Esophagus muscularis mucosa (tissue), 4 donors: ENCODE measurements at regions not wholly inside any gene's neighbourhood (a gene's known extent, or its start where the extent isn't known, plus 50 kb on each side); places are given as distances from the start of the nearest gene placed in this dataset.

Experiments used
- DNase-seq: peaks from one replicate; pipeline ENCODE4 v3.0.0-alpha.2; 2017; ENCODE audit errors: extremely low spot score
- H3K27ac ChIP-seq, 4 donors: fragments of 200-600 bp; sonication (generic); replicated peaks in 1 of 4; 1 replicate in 3 of 4; 2 replicates in 1 of 4; pipeline ENCODE4 v1.5.1; 2016 to 2019; ENCODE audit warnings: mild to moderate bottlenecking in 1 of 4
- H3K27me3 ChIP-seq, 4 donors: fragments of 200-600 bp; sonication (generic); one replicate each; pipeline versions ENCODE4 v1.5.1 to v1.6.0; 2016 to 2019
- H3K36me3 ChIP-seq, 4 donors: fragments of 200-600 bp; sonication (generic); one replicate each; pipeline ENCODE4 v1.5.1; 2016 to 2019
- H3K4me1 ChIP-seq, 4 donors: fragments of 200-600 bp; sonication (generic); one replicate each; pipeline ENCODE4 v1.5.1; 2016 to 2019
- H3K4me3 ChIP-seq, 4 donors: fragments of 200-600 bp; sonication (generic); 1 replicate in 2 of 4; 2 replicates in 2 of 4; pipeline ENCODE4 v1.5.1; 2016 to 2019; ENCODE audit warnings: mild to moderate bottlenecking in 4 of 4, moderate library complexity in 1 of 4
- H3K9me3 ChIP-seq, 4 donors: fragments of 200-600 bp; sonication (generic); 1 replicate in 3 of 4; 2 replicates in 1 of 4; pipeline ENCODE4 v1.5.1; 2016 to 2019
- CTCF ChIP-seq, 3 experiments: fragments of 200-600 bp in 2 of 3; fragments of 450-650 bp in 1 of 3; sonication (generic) in 2 of 3; IDR thresholded peaks; one replicate each; pipeline ENCODE4 v1.5.1; 2017 to 2019; ENCODE audit warnings: antibody characterized with exemption in 3 of 3, mild to moderate bottlenecking in 2 of 3, moderate library complexity in 1 of 3
- EP300 ChIP-seq: sonication (generic); formaldehyde crosslinking; IDR thresholded peaks from one replicate; pipeline ENCODE4 v1.6.1; 2017; ENCODE audit warnings: antibody characterized with exemption
- POLR2A ChIP-seq: fragments of 450-650 bp; IDR thresholded peaks from one replicate; pipeline ENCODE4 v1.6.1; 2017; ENCODE audit warnings: antibody characterized with exemption, moderate library complexity, mild to moderate bottlenecking, low read depth
- POLR2AphosphoS5 ChIP-seq, 2 donors: sonication (generic); formaldehyde crosslinking; IDR thresholded peaks; one replicate each; pipeline ENCODE4 v1.6.1; 2017; ENCODE audit warnings: antibody characterized with exemption in 2 of 2
- WGBS: methylation state at CpG from one replicate; pipeline ENCODE4 v1.1.5; 2018; 5-methylcytosine and 5-hydroxymethylcytosine counted together
- intact Hi-C: fragments of 100-400 bp; cut with DNase I; formaldehyde crosslinking; loops from one replicate; pipeline ENCODE4 v1.15.1; 2023

GRCh38 chr2:48162742-48163141 lies 151.7 kb upstream of the FOXN2 start:
- Histone ChIP-seq H3K4me3 (no peak overlapping the region), H3K27ac (no peak overlapping the region), H3K9me3 (peaks cover 0 to 10% (median 6%) of the 10 kb centered on the region in 4 donors), H3K4me1 (no peaks in the 10 kb centered on the region), H3K36me3 (no peaks in the 10 kb centered on the region), H3K27me3 (no peaks in the 10 kb centered on the region)
- no peak for DNase-seq
- TF ChIP-seq POLR2AphosphoS5 (IDR thresholded peaks at IDR 0.05) (no peak), EP300 (no peak), CTCF (IDR thresholded peaks at IDR 0.05) (no peak), POLR2A (no peak)
- intact Hi-C loops: no loop called here

GRCh38 chr2:48165070-48165753 lies 149.3 kb upstream of the FOXN2 start:
- no peak for DNase-seq
- Histone ChIP-seq H3K27me3 (no peaks in the 10 kb centered on the region), H3K4me3 (no peak overlapping the region), H3K9me3 (peaks cover 0 to 7% (median 0%) of the 10 kb centered on the region in 4 donors), H3K36me3 (no peaks in the 10 kb centered on the region), H3K27ac (no peak overlapping the region), H3K4me1 (no peaks in the 10 kb centered on the region)
- intact Hi-C loops: no loop called here
- TF ChIP-seq POLR2A (no peak), EP300 (no peak), CTCF (IDR thresholded peaks at IDR 0.05) (no peak), POLR2AphosphoS5 (IDR thresholded peaks at IDR 0.05) (no peak)
- 89% methylated on average over 3 of the region's 3 CpGs for WGBS

GRCh38 chr2:48169141-48169592 lies 145.3 kb upstream of the FOXN2 start:
- intact Hi-C loops: no loop called here
- no peak for DNase-seq
- Histone ChIP-seq H3K4me3 (no peak overlapping the region), H3K27me3 (no peaks in the 10 kb centered on the region), H3K36me3 (no peaks in the 10 kb centered on the region), H3K9me3 (no peaks in the 10 kb centered on the region), H3K4me1 (no peaks in the 10 kb centered on the region), H3K27ac (no peak overlapping the region)
- TF ChIP-seq CTCF (IDR thresholded peaks at IDR 0.05) (no peak), POLR2AphosphoS5 (IDR thresholded peaks at IDR 0.05) (no peak), EP300 (no peak), POLR2A (no peak)
- WGBS: 75% methylated on average over 2 of the region's 2 CpGs

DNA sequence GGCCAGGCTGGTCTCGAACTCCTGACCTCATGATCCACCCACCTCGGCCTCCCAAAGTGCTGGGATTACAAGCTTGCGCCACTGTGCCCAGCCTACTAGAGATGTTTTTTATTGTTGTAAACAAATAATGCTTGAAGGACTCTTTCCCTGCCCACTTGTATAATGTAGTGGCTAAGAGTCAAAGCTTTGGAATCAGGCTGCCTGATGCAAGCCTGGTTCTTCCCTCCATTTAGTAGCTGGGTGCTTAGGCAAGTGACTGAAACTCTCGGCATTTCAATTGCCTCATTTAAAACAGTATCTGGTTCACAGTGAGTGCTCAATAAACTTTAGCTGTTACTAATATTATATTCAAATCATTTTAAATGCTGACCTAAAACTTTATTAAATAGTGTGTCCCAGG lies 144.2 kb upstream of the FOXN2 start:
- Histone ChIP-seq H3K9me3 (no peaks in the 10 kb centered on the region), H3K36me3 (no peaks in the 10 kb centered on the region), H3K4me1 (no peaks in the 10 kb centered on the region), H3K27me3 (no peaks in the 10 kb centered on the region), H3K4me3 (no peak overlapping the region), H3K27ac (no peak overlapping the region)
- intact Hi-C loops: no loop called here
- DNase-seq: no peak
- WGBS: 94% methylated on average over 4 of the region's 4 CpGs
- no peak for TF ChIP-seq EP300
- TF ChIP-seq POLR2AphosphoS5 (IDR thresholded peaks at IDR 0.05): no peak
- TF ChIP-seq CTCF (IDR thresholded peaks at IDR 0.05): no peak
- no peak for TF ChIP-seq POLR2A

DNA sequence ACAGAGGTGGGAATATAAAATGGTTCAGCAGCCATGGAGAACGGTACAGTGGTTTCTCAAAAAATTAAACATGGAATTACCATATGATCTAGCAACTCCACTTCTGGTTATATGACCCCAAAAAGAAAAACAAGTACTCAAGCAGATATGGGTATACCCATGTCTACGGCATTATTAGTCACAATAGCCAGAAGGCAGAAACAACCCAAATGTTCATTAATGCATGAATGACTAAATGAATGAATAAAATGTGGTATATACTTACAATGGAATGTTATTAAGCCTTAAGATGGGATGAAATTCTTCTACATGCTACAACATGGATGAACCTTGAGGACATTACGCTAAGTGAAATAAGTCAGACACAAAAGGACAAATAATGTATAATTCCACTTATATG lies 141.3 kb upstream of the FOXN2 start:
- no peaks in the 10 kb centered on the region for H3K27me3 ChIP-seq
- H3K4me3 ChIP-seq: no peak overlapping the region
- intact Hi-C loops: no loop called here
- no peak overlapping the region for H3K27ac ChIP-seq
- WGBS: 95% methylated on average over 3 of the region's 3 CpGs
- no peaks in the 10 kb centered on the region for H3K36me3 ChIP-seq
- TF ChIP-seq EP300: no peak
- no peak for TF ChIP-seq POLR2AphosphoS5 (IDR thresholded peaks at IDR 0.05)
- TF ChIP-seq CTCF (IDR thresholded peaks at IDR 0.05): no peak
- no peaks in the 10 kb centered on the region for H3K4me1 ChIP-seq
- H3K9me3 ChIP-seq: no peaks in the 10 kb centered on the region
- no peak for DNase-seq
